HG02763 (cell line): ENCODE measurements at regions not wholly inside any gene's neighbourhood (a gene's known extent, or its start where the extent isn't known, plus 50 kb on each side); places are given as distances from the start of the nearest gene placed in this dataset.

ENCODE experiments used
- ATAC-seq: cut with Tn5 transposase; IDR thresholded peaks from one replicate; pipeline ENCODE4 v1.9.1; 2021; ENCODE audit warnings: mild to moderate bottlenecking, moderate library complexity; ENCODE audit not compliant: unreplicated experiment

GRCh38 chr3:150269526-150269925 is 138.6 kb upstream of the TSC22D2 start:
- no peak for ATAC-seq

GRCh38 chr3:150268426-150269391 is 139.4 kb upstream of the TSC22D2 start:
- ATAC-seq = no peak

DNA sequence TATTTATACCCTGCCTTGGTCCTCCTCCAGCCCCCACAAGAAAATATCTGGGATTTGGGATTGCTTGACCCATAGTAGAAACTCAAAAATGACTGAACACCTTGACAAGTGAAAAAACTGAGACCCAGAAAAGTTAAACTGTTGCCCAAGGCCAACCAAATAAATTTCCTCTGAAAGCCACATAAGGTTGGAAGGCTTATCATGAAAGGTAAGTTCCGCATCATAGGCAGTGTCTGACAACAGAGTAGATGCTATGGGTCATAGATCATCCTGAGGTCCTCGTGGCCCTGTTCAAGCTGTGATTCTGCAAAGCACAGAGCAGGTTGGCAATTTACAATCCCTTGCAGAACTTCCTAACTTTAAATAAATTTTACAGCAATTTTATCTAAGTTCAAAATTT is 140.8 kb upstream of the TSC22D2 start:
- ATAC-seq = no peak

DNA sequence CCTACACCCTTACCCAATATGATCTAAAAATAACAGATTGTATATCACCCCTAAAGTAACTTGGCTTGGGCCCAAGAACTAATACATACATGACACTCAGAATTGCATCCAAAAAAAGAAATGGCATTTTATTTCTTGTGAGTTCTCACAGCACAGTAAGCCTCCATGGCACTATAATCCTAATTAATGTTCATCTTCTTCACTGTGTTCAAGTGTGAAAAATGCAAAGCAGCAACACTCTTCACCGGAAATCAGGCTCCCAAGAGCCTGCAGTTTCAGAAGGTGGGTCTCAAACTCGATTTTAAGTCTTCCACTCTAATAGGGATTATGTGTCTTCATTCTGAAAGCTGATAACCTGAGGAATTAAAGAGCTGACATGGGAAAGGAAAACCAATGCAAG is 142.8 kb upstream of the TSC22D2 start:
- no peak for ATAC-seq

DNA sequence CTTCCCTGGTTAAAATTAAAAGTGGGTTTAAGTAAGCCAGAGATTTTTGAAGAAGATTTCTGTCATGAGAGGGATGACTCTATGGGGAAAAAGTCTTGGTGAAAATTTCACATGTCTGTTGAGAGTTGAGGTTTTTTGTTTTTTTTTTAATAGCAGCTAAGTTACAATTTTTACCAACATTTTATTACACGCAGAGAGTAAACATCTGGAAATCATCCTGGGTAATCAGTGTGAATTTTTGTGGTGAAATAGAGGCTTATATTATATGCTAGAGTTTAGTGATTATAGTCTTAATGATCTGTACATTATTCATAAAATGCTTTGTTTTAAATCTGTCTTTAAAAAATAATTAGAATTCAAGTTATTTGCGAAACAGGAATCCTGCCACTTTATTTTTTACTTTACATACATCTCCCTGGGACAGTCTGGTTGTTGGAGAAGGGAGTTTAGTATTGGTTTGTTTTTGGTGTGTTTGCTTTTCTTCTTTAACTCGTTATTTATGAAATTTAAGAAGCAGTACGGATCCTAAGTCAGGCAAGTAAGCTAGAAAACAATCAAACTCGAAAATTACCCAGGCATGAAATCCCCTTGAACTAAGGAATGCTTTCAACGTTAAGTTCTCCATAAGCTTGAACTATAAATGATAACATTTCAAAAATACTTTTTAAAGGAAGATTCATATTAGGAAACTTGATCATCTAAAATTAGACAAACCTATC is 143.4 kb upstream of the TSC22D2 start:
- ATAC-seq = no peak

DNA sequence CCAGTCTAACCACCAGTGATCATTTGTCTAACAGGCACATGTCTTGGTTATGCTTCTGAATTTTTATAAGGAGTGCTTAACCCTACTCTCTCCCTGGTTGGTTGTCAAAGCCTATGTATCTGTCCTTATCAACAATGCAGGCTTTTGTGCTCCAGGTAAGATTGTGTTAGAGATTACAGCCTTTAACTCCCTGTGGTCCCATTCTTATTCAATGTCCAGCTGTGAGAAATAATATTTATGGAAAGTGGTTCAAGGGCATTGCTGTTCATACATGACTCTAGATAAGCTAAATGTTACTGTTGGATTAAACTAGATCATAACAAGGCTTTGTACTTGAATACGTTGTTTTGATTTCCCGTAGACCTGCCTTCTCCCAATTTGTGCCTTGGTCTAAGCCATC is 146.1 kb upstream of the TSC22D2 start:
- ATAC-seq = no peak

GRCh38 chr3:150261418-150261817 is 146.7 kb upstream of the TSC22D2 start:
- no peak for ATAC-seq

DNA sequence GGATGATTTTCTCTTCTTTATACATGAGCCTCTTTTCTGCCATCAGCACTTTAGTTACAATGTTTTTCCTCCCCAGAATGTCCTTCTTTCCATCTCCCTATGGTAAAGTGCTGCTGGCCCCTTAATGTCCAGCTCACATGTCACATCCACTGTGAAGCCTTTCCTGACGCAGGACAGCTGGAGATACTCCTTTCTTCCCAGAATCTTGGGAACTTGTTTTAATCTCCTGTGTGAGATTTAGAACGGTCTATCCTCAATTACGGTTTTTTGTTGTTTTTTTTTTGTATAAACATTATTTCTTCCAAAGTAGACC is 147.7 kb upstream of the TSC22D2 start:
- ATAC-seq = no peak

- no peak for ATAC-seq
Measured at GRCh38 chr3:150259526-150260397, 148.3 kb upstream of the TSC22D2 start.

- ATAC-seq = no peak
Measured at GRCh38 chr3:150256782-150257181, 151.3 kb upstream of the TSC22D2 start.

- ATAC-seq = no peak
Measured at GRCh38 chr3:150256318-150256717, 151.8 kb upstream of the TSC22D2 start.

DNA sequence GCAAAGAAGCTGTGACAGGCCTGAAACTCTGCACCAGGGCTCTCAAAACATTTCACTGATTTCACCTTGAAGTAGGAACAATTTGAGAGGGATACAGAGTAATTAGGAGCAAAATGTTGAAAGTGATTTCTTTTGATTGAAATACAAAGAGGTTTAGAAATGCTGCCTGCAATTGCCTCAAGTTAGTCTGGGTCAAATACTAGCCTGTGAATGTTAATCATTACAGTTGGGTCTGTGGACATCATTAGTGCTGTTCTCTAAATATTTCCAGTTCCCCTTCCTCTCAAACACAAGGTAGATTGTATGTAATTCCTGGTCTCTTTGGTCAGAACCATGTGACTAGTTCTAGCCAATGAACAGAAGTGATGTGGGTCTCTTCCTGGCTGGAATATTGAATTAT is 152.3 kb upstream of the TSC22D2 start:
- no peak for ATAC-seq

- no peak for ATAC-seq
Measured at GRCh38 chr3:150255413-150255812, 152.7 kb upstream of the TSC22D2 start.

GRCh38 chr3:150254309-150254708 is 153.8 kb upstream of the TSC22D2 start:
- ATAC-seq = no peak

- ATAC-seq = no peak
Measured at GRCh38 chr3:150253622-150254021, 154.5 kb upstream of the TSC22D2 start.

- no peak for ATAC-seq
Measured at GRCh38 chr3:150252462-150252861, 155.6 kb upstream of the TSC22D2 start.

DNA sequence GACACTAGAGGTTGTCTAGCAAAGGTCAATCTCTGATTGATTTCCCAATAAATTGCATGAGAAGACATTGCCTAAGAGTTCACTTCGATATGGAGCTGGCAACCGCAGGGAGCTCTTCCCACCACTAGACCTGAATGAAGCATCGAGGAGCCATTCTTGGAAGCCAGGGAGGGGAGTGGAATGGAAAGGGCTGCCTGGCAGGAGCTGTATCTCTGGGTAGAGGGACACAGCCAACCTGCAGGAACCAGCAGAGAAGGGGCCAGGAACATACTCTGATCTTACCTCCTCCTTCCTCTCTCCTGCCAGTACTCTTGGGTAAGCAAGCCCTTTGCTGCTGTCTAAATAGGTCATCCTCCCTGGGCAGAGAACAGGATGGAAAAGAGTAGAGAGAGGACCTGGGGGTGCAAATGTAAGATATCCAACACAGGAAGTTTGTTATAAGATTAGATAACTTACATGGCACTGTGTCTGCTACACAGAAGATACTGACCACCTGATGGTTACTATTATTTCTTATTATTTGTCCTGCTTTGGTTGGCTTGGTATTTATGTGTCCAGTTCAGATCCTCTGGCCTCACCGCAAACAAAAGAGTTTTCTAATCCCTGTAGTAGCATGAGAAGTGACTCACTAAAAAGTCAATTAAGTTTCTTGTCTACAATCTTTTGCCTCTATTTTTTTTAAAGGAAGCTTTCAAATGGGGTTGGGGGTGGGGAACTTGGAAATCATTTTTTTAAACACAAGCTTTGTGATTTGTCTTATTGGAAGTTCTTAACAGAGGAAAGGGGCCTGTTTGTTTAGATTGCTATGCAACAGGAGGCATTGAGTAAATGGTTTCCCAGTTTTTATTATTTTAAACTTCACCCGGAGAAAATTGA is 156.7 kb upstream of the TSC22D2 start:
- no peak for ATAC-seq

DNA sequence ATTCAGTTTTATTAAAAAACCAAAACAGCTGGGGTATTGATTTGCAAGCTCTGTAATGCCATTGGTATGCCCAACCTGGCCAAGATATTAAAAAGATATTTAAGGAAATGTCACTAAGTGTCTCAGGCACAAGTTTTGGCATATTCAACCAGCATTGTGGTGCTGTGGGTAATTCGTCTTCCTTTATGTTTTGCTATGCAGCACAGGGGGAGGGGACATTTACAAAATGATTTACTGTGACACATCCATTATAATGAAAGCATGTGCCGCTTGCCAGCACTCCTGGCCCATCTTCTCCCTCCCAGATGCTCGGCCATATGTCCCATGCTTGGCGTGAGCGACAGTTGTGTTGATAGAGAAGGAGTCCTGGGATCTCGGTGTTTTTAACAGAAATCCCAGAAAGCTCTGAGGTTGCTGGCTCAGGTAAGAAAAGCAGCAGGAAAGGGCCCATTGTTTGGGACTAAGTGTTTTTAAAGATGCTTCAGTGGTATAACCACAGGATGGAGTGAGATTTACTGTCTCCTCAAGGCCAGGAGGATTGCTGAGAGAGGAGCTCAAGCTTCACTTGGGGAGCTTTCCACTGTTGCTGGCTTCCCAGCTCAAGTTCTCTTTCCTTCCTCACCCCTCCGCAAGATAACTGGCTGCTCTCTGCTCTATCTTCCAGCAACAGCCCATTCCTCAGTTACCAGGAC is 158.2 kb upstream of the TSC22D2 start:
- ATAC-seq = no peak

GRCh38 chr3:150248888-150249681 is 159.0 kb upstream of the TSC22D2 start:
- no peak for ATAC-seq
